Activated CD4-positive, alpha-beta T cell treated with anti-CD3 and anti-CD28 coated beads, Interleukin-2, amount 50 U/mL, for 4 hours (primary cell): ENCODE measurements at regions not wholly inside any gene's neighbourhood (a gene's known extent, or its start where the extent isn't known, plus 50 kb on each side); places are given as distances from the start of the nearest gene placed in this dataset.

Experiments
- DNase-seq, 2 experiments: peaks; one replicate each; pipeline ENCODE4 v3.0.0-alpha.2; 2020

- DNase-seq = no peak
Measured at GRCh38 chr9:17978773-17979172, 399.9 kb downstream of the SH3GL2 start.

GRCh38 chr9:17986595-17986994, 407.7 kb downstream of the SH3GL2 start:
- DNase-seq = no peak

GRCh38 chr9:17987189-17987588, 408.3 kb downstream of the SH3GL2 start:
- no peak for DNase-seq

- no peak for DNase-seq
Measured at GRCh38 chr9:17988489-17988888, 409.6 kb downstream of the SH3GL2 start.

- DNase-seq = no peak
Measured at GRCh38 chr9:17990602-17991001, 411.7 kb downstream of the SH3GL2 start.

- DNase-seq = no peak
Measured at GRCh38 chr9:17993024-17993423, 414.2 kb downstream of the SH3GL2 start.

GRCh38 chr9:17994695-17995425, 416.0 kb downstream of the SH3GL2 start:
- DNase-seq = no peak

GRCh38 chr9:17996728-17997127, 417.9 kb downstream of the SH3GL2 start:
- DNase-seq = no peak

- no peak for DNase-seq
Measured at GRCh38 chr9:18002718-18003438, 424.0 kb downstream of the SH3GL2 start.

- DNase-seq = no peak
Measured at GRCh38 chr9:18006591-18006990, 427.7 kb downstream of the SH3GL2 start.

GRCh38 chr9:18007621-18008020, 428.8 kb downstream of the SH3GL2 start:
- no peak for DNase-seq

GRCh38 chr9:18009902-18010301, 431.0 kb downstream of the SH3GL2 start:
- no peak for DNase-seq

GRCh38 chr9:18010492-18010891, 431.6 kb downstream of the SH3GL2 start:
- no peak for DNase-seq

- no peak for DNase-seq
Measured at GRCh38 chr9:18012170-18012569, 433.3 kb downstream of the SH3GL2 start.

GRCh38 chr9:18014556-18014955, 435.7 kb downstream of the SH3GL2 start:
- DNase-seq = no peak

GRCh38 chr9:18015116-18015515, 436.2 kb downstream of the SH3GL2 start:
- DNase-seq = no peak

GRCh38 chr9:18017136-18017535, 438.3 kb downstream of the SH3GL2 start:
- DNase-seq = no peak

GRCh38 chr9:18018221-18018620, 439.4 kb downstream of the SH3GL2 start:
- DNase-seq = no peak

GRCh38 chr9:18018661-18019060, 439.8 kb downstream of the SH3GL2 start:
- no peak for DNase-seq

GRCh38 chr9:18020121-18020745, 441.4 kb downstream of the SH3GL2 start:
- no peak for DNase-seq

- DNase-seq = no peak
Measured at GRCh38 chr9:18022642-18023041, 443.8 kb downstream of the SH3GL2 start.

- DNase-seq = no peak
Measured at GRCh38 chr9:18023332-18023731, 444.5 kb downstream of the SH3GL2 start.

- no peak for DNase-seq
Measured at GRCh38 chr9:18032636-18033035, 441.3 kb upstream of the ADAMTSL1 start.
